HuH-7.5 (cell line): ENCODE measurements at regions not wholly inside any gene's neighbourhood (a gene's known extent, or its start where the extent isn't known, plus 50 kb on each side); places are given as distances from the start of the nearest gene placed in this dataset.

Experiments
- DNase-seq: peaks from one replicate; pipeline ENCODE4 v3.0.0; 2011; ENCODE audit warnings: low spot score

DNA sequence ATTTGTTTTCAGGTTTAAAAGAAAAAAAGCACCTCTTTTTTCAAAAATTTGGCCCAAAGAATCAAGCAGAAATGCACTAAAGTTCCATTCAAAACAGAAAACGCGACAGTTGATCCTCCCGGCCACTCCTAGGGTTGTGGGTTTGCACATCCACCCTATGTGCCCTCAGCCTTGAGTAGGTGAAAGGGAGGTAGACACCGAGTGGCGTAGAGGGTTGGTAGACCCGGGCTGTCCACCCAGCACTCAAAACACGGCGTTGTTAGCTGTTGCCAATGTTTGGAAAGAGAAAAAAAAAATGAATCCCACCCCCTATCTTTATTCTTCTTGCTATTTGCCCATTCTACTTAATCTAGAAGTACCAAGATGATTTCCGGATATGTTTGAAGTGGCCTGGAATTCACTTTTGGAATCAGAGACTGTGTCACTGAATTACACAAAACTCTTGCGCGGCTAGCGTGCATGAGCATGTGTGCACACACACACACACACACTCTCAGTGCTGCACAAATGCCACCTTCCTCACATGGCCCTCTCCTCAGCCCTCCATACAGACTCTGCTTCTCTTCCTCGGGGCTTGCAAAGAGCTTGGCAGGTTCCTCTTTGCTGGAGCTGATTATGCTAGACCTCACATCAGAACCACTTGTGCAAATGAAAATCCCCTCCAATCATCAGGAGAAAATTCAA, 110.2 kb upstream of the HAND1 start:
- no peak for DNase-seq

DNA sequence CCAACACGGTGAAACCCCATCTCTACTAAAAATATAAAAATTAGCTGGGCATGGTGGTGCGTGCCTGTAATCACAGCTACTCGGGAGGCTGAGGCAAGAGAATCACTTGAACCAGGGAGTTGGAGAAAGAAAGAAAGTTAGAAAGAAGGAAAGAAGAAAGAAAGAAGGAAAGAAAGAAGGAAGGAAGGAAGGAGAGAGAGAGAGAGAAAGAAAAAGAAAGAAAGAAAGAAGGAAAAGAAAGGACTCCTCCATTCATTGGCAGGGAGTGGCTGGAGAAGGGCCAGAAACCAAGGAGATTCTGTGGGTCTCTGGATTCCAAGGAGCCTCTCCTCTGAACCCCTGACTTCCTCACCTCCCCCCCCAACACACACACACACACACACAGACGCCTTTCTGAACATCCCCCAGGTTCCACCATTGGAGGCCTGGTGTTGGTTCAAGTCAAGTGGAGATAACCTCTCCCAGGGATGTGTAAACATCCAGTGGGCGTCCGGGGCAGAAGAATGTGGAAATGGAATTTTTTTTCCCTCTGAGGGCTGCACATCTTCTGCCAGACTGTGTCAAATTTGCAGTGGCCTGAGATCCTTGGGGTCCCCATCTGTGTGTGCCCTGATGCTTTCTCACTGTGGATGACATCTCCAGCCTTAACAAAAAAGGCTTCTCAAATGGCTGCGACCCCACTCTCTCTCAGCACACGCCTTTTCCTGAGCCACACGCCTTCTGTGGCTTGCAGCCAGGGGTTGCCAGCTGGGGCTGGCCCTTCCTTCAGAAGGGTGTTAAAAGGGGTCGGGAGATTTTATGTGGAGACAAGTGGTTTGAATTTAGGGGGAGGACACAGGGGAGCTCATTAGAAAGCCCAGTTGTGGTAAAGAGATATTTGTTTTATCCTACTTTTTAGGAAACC, 109.3 kb upstream of the HAND1 start:
- DNase-seq, result peak; percentile 76

DNA sequence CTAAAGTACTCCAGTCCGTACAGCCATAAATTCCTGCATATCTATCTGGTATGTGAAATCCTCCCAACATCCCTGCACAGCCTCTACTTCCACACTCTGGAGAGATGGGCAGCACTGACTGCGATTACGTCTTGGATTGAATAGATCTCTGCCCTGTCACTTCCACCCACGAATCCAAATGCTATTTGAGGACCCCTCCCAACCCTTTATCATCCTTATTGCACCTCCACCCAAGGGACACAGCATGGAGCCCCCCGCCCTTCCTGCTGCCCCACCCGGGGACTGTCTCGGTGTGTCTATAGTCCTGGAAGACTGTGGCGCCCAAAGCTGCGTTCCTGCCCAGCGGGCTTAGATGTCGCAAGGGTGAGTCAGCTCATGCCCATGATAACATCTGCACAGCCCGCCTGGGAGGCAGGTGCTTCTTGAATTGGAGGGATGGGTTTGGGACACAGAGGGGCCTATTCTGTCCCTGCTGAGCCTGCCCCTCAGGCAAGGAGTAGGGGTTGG, 105.7 kb upstream of the HAND1 start:
- no peak for DNase-seq

DNA sequence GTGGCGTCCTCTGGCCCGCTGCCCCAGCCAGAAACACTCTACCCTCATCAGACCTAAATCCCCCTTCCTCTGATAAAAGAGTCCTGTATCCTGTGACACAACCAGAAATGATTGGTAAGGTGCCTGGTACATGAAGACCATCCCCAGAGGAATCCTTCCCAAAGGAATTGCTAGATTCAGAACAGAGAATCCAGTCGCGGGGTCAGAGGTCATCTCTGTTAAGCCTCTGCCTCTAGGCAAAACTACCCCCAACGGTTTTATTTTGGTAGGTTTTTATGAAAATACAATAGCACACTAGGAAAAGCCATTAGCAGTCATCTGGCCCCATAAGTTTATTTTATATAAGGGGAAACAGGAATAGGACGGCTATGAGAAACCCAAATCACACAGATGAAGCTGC, 102.4 kb upstream of the HAND1 start:
- DNase-seq, result no peak

DNA sequence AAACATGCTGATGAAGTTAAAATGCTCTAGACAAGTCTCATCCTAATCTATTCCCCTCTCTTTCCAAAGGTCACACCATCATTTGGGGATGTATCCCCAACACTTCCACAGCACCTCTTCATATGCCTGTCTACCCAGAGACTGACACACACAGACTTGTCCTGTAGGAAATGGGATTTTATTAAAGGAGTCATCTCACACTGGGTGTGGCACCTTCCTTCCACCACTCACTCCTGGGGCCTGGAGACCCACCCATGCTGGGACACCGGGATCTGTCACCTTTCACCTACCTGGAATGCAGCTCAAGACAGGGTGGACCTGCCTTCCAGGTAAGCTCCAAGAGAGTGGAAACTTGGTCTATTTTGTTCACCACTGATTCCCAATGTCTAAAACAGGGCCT, 99.4 kb upstream of the HAND1 start:
- no peak for DNase-seq

DNA sequence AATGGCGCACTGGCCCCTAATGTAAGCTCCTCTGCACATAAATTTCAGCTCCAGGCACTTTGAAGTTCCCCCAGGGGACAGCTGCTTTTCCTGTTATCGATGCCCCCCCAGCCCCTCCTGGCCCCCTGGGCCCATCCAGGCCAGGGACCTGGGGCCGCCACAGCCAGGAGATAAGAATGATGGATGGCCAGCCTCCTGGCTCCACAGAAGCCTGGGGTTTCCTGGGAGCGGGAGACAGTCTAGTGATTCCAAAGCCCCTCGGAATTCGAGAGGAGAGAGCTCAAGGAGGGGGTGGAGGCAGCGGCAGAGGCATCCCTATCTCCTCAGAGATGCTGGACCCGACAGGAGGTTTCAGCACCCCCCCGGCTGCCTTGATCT, 98.4 kb upstream of the HAND1 start:
- DNase-seq, result no peak

DNA sequence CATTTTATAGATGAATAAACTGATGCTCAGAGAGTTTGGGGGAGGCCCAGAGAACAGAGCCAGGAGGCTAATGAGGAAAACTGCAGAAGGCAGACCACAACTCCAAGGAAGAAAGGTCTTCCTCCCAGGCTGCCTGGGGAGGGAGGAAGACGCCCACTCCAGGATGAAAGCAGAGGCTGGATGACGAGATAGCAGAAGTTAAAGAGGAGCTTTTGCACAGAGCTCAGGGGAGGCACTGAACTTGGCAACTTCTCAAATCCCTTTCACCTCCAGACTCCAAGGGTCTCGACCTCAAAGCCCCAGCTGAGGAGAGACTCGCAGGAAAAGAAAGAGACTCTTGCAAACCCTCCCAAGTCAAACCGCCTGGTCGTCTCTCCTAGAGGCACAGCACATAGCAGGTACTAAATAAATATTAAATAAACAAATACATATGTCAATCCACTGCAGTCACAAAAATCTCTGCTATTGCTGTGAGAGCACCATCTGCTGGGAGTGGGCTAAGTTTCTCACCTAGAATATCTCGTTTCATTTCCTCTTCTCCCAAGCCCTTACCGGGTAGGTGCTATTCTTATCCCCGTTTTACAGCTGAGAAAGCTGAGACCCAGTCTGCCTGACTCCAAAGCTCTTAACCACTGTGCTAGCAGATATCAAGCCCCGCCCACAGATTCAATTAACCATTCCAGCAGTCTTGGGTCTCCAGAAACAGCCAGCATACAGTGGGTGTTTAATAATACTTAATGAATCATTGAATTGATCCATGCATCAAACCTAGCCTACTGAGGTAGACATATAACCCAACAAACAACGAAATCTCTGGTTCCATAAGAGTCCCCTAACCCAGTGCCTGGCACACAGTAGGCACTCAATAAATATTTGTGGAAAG, 97.8 kb upstream of the HAND1 start:
- no peak for DNase-seq

DNA sequence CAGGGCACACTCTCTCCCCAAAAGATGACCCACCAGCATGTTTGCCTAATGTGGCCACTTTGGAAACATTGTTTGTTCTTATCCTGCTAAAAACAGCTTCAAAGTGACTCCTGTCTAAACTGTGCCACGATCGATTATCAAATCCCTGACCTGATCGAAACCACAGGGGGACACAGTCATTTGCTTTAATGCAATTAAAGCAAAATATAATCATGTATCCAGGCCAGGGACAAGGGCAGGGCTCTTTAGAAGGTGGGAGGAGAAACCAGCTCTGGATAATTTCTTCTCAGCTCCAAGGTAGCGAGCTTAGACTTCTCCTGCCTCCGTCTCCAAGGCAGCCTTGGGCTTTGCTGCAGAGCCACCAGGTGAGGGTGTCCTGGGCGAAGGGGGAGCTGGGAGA, 95.0 kb upstream of the HAND1 start:
- DNase-seq, result no peak

DNA sequence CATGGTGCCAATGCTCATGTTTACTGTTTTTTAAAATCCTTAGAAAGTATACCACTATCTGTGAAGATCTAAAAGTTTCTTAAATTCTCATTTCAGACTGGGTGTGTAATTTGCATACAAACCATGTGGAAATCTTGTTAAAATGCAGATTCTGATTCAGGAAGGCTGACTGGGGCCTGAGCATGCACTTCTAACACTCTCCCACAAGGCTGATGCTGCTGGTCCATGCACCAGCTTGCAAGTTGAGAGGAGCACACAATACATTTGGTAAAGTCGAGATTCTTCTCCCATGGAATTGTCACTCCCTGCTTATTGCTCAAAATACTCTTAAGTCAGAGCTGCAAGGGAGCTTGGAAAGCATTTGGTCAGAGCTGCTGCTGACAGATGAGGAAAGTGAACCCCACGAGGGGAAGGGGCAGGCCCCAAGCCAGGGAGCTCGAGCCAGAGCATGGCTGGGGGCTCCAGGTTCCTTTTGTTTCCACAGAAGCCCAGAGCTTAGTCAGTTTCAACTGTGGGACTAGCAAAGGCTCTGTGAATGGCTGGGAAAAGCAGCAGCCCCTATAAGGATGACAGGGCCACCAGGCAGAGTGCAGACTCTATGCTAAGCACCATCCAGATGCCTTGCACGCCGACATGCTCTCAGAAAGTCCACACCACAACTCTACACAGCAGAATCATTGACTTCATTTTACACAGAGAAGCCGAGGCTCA, 93.5 kb upstream of the HAND1 start:
- no peak for DNase-seq

DNA sequence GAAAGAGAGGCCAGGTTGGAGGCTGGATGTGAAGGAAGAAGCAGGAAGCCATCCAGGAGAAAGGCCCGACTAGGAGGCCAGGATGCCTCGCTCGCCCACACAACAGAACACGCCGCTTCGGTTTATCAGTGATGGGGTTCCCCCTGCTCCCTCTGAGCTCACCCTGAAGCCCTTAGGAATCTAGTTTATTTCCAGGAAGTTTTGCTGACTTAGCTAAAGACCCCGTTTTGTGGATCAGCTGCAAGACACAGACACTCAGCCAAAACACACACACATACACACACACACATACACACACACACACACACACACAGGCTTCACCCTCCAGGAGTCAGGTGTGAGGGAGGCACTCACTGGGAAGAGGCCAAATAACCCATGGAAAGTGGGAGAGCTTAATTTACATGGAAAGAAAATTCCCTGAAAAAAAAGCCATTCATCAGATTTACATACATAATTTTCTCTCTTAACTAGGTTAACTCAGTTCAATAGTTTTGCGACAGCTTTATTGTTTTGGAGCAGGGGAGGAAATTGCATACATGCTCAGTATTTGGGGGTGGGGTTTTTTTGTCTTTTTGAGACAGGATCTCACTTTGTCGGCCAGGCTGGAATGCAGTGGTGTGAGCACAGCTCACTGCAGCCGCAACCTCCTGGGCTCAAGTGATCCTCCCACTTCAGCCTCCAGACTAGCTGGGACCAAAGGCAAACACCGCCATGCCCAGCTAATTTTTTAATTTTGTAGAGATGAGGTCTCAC, 92.7 kb upstream of the HAND1 start:
- no peak for DNase-seq

DNA sequence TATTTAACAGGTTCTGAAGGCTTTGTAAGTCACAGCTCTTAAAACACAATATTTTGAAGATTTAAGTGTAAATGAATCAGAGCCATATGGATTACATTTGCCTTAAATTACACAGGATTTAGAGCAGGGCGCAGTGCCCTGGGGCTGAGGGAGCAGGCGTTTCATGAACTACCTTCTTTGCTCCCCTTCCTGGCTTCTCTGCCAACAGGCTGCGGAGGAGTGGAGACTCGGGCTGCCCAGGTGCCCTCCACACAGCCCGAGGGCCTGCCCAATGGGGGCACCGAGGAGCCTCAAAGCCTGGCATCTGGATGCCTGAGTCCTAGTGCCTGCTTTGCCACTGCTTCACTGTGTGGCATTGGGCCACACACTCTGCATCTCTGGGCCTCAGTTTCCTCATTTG, 90.6 kb upstream of the HAND1 start:
- DNase-seq, result no peak

DNA sequence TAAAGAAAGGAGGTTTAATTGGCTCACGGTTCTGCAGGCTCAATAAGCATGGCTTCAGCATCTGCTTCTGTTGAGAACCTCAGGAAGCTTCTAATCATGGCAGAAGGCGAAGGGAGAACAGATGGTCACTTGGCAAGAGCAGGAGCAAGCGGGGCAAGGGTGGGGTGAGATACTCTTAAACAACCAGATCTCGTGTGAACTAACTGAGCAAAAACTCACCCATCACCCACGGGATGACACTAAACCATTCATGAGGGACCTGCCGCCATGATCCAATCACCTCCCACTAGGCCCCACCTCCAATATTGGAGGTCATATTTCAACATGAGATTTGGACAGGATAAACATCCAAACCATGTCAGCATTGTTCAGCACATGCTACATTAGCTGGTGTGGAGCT, 89.1 kb upstream of the HAND1 start:
- no peak for DNase-seq

DNA sequence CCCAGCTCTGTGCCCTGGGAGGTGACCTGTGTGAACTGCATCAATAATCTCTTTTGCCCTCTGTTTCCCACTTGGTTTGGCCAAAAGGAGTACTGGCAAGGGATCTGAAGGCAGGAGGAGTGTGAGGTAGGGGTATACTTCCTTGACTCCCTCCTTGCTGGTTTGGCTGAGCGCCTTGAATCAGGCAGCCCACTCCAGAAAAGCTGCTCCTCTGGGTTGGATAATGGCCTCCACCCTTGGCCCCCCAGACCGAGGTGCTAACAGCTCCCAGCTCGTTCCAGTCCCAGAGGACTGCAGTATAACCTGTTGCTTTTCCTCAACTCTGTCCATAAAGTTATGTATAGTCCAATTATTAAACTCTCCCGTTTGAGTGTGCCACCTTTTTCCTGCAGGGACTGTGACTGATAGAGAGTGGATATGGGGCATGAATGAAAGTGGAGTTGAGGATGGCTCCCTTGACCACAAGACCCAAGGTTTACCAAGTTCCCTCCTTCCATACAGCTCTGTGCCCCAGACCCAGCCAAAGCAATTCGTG, 88.2 kb upstream of the HAND1 start:
- DNase-seq, result no peak

DNA sequence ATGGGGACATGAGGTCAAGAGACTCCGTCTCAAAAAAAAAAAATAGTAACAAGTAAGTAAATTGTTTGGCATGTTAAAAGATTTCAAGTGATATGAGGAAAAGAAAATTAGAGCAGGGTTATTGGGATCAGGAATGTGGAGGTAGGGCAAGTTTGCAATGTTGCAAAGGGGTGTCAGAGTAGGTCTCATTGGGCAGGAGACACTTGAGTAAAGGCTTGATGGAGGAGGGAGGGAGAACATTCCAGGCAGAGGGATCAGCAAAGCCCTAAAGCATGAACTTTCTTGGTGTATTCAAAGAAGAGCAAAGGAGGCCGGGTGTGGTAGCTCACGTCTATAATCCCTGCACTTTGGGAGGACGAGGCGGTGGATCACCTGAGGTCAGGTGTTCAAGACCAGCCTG, 87.1 kb upstream of the HAND1 start:
- DNase-seq, result no peak

DNA sequence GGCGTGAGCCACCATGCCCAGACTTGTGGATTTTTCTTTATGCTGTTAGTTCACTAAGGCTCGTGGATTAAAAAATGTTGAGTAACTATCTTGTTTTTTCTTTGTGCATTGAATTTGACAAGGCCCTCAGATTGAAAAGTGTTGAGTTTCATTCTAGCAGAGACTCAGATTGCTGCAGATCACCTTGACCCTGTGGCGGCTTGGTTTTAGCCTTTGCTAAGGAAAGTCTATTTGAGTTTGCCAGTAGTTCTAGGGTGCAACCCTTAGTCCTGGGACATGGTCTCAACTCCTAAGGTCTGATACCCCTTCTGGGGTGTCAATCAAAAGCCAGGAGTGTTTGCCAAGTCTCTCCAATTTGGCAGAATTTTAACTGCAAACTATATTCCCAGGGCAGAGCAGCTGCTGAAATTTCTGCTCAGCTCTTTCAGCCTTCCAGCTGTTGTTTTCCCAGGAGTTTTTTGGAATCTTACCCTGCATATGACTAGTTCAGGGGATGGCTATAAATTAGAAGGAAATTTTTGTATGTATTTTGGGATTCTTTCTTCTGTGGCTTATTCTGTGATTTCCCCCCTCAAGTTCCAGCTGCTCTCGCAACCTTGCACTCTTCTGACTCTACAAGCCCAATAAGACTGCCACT, 84.3 kb upstream of the HAND1 start:
- no peak for DNase-seq

DNA sequence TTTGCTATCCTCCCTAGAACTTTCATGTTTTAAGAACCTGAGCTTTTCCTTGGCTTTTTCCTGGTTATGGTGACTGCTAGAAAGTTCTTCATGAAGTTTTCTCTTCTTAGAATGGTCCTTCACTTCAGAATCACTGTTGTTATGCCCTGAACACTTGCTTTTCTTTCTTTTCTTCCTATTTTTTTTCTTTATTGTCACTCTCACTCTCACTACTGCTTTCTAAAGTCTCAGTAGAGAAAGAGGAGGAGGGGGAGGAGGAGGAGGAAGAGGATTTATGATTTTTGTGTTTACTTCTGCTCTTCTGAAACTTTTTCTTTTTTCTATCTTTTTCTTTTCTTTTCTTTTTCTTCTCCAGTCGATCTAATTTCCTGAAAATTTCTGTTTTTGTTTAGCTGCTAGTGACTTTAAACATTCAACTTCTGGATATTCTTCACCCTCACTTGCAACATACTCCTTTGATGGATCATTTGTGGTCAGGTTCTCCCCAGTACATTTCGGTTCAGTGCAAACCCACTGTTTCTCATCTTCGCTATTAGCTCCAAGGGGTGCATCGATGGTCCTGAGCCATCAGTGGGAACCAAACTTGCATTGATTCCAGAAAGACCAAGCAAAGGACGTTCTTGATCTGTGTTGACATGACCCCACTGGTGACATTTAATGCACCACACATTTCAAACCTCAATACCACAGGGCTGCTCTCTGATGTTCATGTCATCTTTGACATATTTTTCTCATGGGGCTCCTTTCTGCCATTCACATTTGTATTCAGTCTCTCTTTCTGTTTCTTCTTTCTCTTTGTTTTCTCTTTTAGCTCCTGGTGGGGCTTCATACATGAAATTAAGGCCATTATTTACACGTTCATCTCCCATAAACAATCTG, 81.6 kb upstream of the HAND1 start:
- DNase-seq, result no peak

DNA sequence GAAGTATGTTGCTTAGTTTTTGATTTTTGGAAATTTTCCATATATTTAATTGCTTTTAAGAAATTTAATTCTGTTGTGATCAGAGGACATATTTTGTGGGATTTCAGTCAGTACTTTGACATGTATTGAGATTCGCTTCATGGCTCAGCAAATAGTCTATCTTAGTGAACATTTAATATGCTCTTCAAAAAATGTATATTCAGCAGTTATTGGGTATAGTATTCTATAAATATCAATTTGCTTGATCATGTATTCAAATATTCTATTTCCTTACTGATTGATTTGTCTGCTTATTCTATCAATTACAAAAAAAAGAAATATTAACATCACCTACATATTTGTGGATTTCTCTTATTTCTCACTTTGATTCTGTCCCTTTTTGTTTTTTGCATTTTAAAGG, 79.5 kb upstream of the HAND1 start:
- DNase-seq, result no peak

DNA sequence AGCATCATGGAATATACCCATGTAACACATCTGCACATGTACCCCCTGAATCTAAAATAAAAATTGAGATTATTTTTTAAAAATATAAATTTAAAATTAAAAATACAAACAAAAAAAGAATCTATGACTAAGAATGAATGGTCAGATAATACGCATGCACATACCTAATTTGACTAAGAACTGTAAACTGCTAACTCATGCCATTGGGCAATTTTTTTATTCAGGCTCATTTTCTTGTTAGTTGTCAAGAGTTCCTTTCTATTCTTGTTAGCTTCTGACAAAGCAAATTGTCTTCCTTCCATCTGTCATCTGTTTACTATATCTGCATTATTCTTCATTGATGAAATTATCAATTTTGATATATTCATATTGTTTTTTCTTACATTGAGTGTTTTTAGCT, 69.5 kb upstream of the HAND1 start:
- no peak for DNase-seq

DNA sequence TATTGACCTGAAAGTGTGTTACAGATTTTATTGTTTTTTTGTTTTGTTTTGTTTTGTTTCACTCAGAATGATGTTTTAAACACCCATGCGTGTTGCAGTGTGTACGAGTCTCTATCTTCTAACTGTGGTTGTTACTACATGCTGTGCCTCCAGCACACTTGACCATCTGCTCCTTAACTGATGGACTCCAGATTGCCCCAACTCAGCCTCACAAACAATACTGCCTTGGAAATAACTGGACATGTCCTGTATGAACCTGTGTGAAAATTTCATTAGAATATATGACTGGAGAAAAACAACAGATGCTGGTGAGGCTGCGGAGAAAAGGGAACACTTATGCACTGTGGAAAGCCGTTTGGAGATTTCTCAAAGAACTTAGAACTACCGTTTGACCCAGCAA, 68.7 kb upstream of the HAND1 start:
- no peak for DNase-seq
